ENCODE measurements at regions not wholly inside any gene's neighbourhood (a gene's known extent, or its start where the extent isn't known, plus 50 kb on each side); places are given as distances from the start of the nearest gene placed in this dataset.

GRCh38 chr2:220533485-220533884 lies 906.1 kb downstream of the SLC4A3 start:
- DNase-seq = no peak
- H3K9me3 ChIP-seq = no peaks in the 10 kb centered on the region
- H3K36me3 ChIP-seq = no peaks in the 10 kb centered on the region
- no peak for TF ChIP-seq CTCF (IDR thresholded peaks at IDR 0.05)
- no peak for TF ChIP-seq POLR2A (IDR thresholded peaks at IDR 0.05)
- H3K27me3 ChIP-seq = no peaks in the 10 kb centered on the region
- H3K27ac ChIP-seq = no peak overlapping the region
- no peak overlapping the region for H3K4me3 ChIP-seq
- H3K4me1 ChIP-seq = no peaks in the 10 kb centered on the region
- intact Hi-C loops (cut with DNase I; ENCODE audit: low total_unique reads) = no loop called here

- TF ChIP-seq CTCF (IDR thresholded peaks at IDR 0.05) (no peak), POLR2A (IDR thresholded peaks at IDR 0.05) (no peak)
- Histone ChIP-seq H3K27me3 (no peaks in the 10 kb centered on the region), H3K27ac (no peak overlapping the region), H3K4me3 (no peak overlapping the region), H3K4me1 (no peaks in the 10 kb centered on the region), H3K9me3 (no peaks in the 10 kb centered on the region), H3K36me3 (no peaks in the 10 kb centered on the region)
- intact Hi-C loops (cut with DNase I; ENCODE audit: low total_unique reads) = no loop called here
- no peak for DNase-seq
Measured at GRCh38 chr2:220539481-220539880, 912.1 kb downstream of the SLC4A3 start.

DNA sequence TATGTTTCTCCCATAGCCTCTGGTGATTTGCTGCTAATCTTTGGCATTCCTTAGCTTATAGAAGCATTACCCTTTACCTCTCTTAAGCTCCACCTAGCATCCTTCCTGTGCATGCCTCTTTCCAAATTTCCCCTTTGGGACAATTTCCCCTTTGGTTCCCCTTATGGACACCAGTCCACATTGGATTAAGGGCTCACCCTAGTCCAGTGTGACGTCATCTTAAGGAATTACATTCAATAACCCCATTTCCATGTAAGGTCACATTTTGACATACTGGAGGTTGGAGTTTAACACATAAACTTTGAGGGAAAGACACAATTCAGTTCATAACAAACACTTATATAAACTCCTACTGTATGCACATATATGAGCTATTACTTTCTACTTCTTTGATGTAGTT lies 916.6 kb downstream of the SLC4A3 start:
- no peaks in the 10 kb centered on the region for H3K36me3 ChIP-seq
- TF ChIP-seq CTCF (IDR thresholded peaks at IDR 0.05) (no peak), POLR2A (IDR thresholded peaks at IDR 0.05) (no peak)
- H3K27me3 ChIP-seq = no peaks in the 10 kb centered on the region
- no peak overlapping the region for H3K27ac ChIP-seq
- no peak overlapping the region for H3K4me3 ChIP-seq
- H3K4me1 ChIP-seq = no peaks in the 10 kb centered on the region
- intact Hi-C loops (cut with DNase I; ENCODE audit: low total_unique reads) = no loop called here
- no peaks in the 10 kb centered on the region for H3K9me3 ChIP-seq
- DNase-seq = no peak

DNA sequence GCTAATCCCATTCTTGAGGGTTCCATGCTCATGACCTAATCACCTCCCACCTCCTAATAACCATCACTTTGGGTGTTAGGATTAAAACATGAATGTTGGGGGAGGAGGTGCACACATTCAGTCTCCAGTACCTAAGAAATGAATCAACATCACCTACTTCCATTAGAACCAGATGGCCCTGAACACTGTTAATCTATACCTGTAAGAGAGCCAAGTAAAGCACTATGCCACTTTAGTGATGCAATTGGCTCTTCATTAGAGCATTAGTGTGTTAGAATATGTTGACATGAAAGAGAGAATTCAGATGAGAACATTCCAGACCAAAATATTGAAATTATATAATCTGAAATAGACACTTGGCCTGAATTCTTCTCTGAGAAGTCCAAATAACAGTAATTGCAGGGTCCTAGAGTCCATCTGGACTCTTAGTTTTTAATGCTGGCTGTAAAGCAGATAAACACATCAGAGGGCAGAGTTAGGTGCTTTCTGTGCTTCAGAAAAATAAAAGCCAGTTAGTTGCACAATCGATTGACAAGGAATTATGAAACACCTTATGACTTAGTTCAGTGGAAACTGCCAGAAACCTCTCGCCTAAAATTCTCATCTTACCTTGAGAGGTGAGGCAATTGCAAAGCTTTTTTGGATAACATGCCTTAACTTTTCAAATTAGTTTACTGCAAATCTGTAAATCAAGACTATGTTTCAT lies 923.7 kb downstream of the SLC4A3 start:
- Histone ChIP-seq H3K4me1 (no peaks in the 10 kb centered on the region), H3K9me3 (no peaks in the 10 kb centered on the region), H3K36me3 (no peaks in the 10 kb centered on the region), H3K4me3 (no peak overlapping the region), H3K27ac (no peak overlapping the region), H3K27me3 (no peaks in the 10 kb centered on the region)
- no peak for DNase-seq
- intact Hi-C loops (cut with DNase I; ENCODE audit: low total_unique reads) = no loop called here
- TF ChIP-seq CTCF (IDR thresholded peaks at IDR 0.05) (no peak), POLR2A (IDR thresholded peaks at IDR 0.05) (no peak)

DNA sequence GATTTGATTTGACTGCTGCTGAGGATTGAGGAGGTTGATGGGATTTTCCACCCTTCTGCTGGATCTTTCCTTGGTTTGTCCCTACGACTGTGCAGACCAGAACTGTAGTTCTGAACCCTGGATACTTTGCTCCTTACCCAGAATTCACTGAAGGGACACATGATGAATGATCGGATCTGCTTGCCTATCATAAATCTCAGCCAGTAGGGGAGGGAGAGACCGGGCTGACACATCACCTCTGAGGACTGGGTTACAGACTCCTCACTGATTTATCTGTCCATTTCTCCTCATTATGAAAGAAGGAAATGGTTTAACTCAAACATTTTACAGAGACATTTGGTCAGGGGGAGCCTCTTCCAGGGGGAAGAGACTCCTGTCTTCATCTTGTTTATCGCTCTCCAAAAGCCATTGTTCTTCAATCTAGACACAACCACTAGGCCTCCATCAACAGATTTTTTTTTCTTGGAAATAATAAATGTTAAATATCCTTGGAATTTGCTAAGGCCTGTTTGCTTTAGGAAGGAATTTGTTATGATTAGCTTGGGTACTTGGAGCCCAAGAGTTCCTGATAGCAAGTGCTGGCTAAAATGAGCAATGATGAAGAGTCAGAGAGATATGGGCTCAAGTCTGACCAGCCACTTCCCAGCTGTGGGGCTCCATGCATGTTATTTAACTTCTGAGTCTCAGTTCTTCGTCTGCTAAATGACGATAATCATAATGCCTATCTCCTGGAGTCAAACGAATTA lies 925.5 kb downstream of the SLC4A3 start:
- no peaks in the 10 kb centered on the region for H3K4me1 ChIP-seq
- H3K4me3 ChIP-seq = no peak overlapping the region
- no peaks in the 10 kb centered on the region for H3K27me3 ChIP-seq
- no peak for TF ChIP-seq CTCF (IDR thresholded peaks at IDR 0.05)
- no peak for TF ChIP-seq POLR2A (IDR thresholded peaks at IDR 0.05)
- no peak overlapping the region for H3K27ac ChIP-seq
- DNase-seq = no peak
- H3K9me3 ChIP-seq = no peaks in the 10 kb centered on the region
- intact Hi-C loops (cut with DNase I; ENCODE audit: low total_unique reads) = no loop called here
- no peaks in the 10 kb centered on the region for H3K36me3 ChIP-seq
